ENCODE measurements at regions not wholly inside any gene's neighbourhood (a gene's known extent, or its start where the extent isn't known, plus 50 kb on each side); places are given as distances from the start of the nearest gene placed in this dataset.

GRCh38 chr16:52597772-52598483 is 51.0 kb upstream of the TOX3 start (continued):
- no peak for TF ChIP-seq POLR2AphosphoS5 (IDR thresholded peaks at IDR 0.05; ENCODE audit: low read depth, low read length)
- no peak for TF ChIP-seq SIN3A (IDR thresholded peaks at IDR 0.05; ENCODE audit: low read depth)
- no peak for TF ChIP-seq REST (IDR thresholded peaks at IDR 0.05; ENCODE audit: low read depth)
- no peak for TF ChIP-seq CTCF (IDR thresholded peaks at IDR 0.05 in 2 of 3, conservative IDR thresholded peaks at IDR 0.05 in 1 of 3; ENCODE audit: borderline replicate concordance in 1 of 3, insufficient read depth in 1 of 3, low read depth in 2 of 3, low read length in 2 of 3)
- TF ChIP-seq SP1 (IDR thresholded peaks at IDR 0.05; ENCODE audit: low read depth), result no peak

- DNase-seq (ENCODE audit: low read depth, low spot score), result no peak
- H3K27me3 ChIP-seq (ENCODE audit: insufficient read depth, low read length), result no peaks in the 10 kb centered on the region
- no peak overlapping the region for H3K9ac ChIP-seq (ENCODE audit: low read length)
- no peaks in the 10 kb centered on the region for H3K9me3 ChIP-seq (ENCODE audit: control insufficient read depth in 1 of 2, insufficient read depth in 1 of 2, low read depth in 1 of 2, low read length in 2 of 2)
- intact Hi-C loops (cut with micrococcal nuclease), result no loop called here
- POLR2A ChIA-PET, result no interaction called here
- RAD21 ChIA-PET (ENCODE audit: low non-redundant PET in 1 of 2, low total read pairs in 2 of 2, uncharacterized antibody in 2 of 2, unreplicated experiment in 2 of 2), result no interaction called here
- H3K79me2 ChIP-seq (ENCODE audit: insufficient read depth, low read length), result no peaks in the 10 kb centered on the region
- H4K20me1 ChIP-seq (ENCODE audit: insufficient read depth), result no peaks in the 10 kb centered on the region
- H2AFZ ChIP-seq (ENCODE audit: low read depth, low read length, poor library complexity, severe bottlenecking), result no peak overlapping the region
- H3K9me2 ChIP-seq (ENCODE audit: insufficient read depth), result no peaks in the 10 kb centered on the region
- H3K27ac ChIP-seq (ENCODE audit: low read depth, low read length), result no peak overlapping the region
- H3K36me3 ChIP-seq (ENCODE audit: control insufficient read depth in 1 of 2, insufficient read depth in 2 of 2, low read length in 2 of 2), result no peaks in the 10 kb centered on the region
- H3K4me1 ChIP-seq (ENCODE audit: control insufficient read depth in 1 of 2, insufficient read depth in 2 of 2, low read length in 2 of 2), result no peaks in the 10 kb centered on the region
- no peak overlapping the region for H3K4me2 ChIP-seq (ENCODE audit: low read length)
- H3K4me3 ChIP-seq (replicated peaks in 1 of 2; ENCODE audit: low read depth in 1 of 2, low read length in 2 of 2), result no peak overlapping the region
- CTCF ChIA-PET, result no interaction called here
- ATAC-seq, result no peak
- BruUV-seq (replicated peaks), result no TSS peak
- TF ChIP-seq REST (IDR thresholded peaks at IDR 0.05; ENCODE audit: low read depth) (no peak), RAD21 (IDR thresholded peaks at IDR 0.05; ENCODE audit: low read depth) (no peak), ATF3 (IDR thresholded peaks at IDR 0.05) (no peak), EGR1 (IDR thresholded peaks at IDR 0.05; ENCODE audit: low read depth) (no peak), YY1 (IDR thresholded peaks at IDR 0.05; ENCODE audit: extremely low read depth, insufficient replicate concordance, low read depth, low read length) (no peak), CTCF (IDR thresholded peaks at IDR 0.05 in 2 of 3, conservative IDR thresholded peaks at IDR 0.05 in 1 of 3; ENCODE audit: borderline replicate concordance in 1 of 3, insufficient read depth in 1 of 3, low read depth in 2 of 3, low read length in 2 of 3) (no peak)
These were observed 50.3 kb upstream of the TOX3 start for GRCh38 chr16:52597073-52597771.

Data from HCT116 (cell line).